ENCODE measurements at regions not wholly inside any gene's neighbourhood (a gene's known extent, or its start where the extent isn't known, plus 50 kb on each side); places are given as distances from the start of the nearest gene placed in this dataset.

- TF ChIP-seq CTCF (IDR thresholded peaks at IDR 0.05; ENCODE audit: poor library complexity, severe bottlenecking) (no peak), REST (IDR thresholded peaks at IDR 0.05; ENCODE audit: borderline replicate concordance) (no peak), SMC3 (conservative IDR thresholded peaks at IDR 0.05; ENCODE audit: poor library complexity) (no peak), POLR2AphosphoS5 (IDR thresholded peaks at IDR 0.05) (no peak), EZH2 (IDR thresholded peaks at IDR 0.05; ENCODE audit: borderline replicate concordance, insufficient read depth, low read length, poor library complexity, severe bottlenecking) (no peak), EP300 (conservative IDR thresholded peaks at IDR 0.05; ENCODE audit: poor library complexity, severe bottlenecking) (no peak), MXI1 (conservative IDR thresholded peaks at IDR 0.05; ENCODE audit: poor library complexity, severe bottlenecking) (no peak), RAD21 (conservative IDR thresholded peaks at IDR 0.05) (no peak)
Measured at GRCh38 chr5:163108351-163108750, 329.0 kb upstream of the CCNG1 start.

Measured in neural cell (in vitro differentiated cells).